ENCODE measurements at regions not wholly inside any gene's neighbourhood (a gene's known extent, or its start where the extent isn't known, plus 50 kb on each side); places are given as distances from the start of the nearest gene placed in this dataset.

- no peaks in the 10 kb centered on the region for H3K36me3 ChIP-seq (ENCODE audit: control insufficient read depth in 2 of 3, insufficient read depth in 3 of 3, low read length in 3 of 3)
- H3K27me3 ChIP-seq (ENCODE audit: control insufficient read depth, insufficient read depth, low read length): no peaks in the 10 kb centered on the region
- no peaks in the 10 kb centered on the region for H3K4me1 ChIP-seq (ENCODE audit: control insufficient read depth in 2 of 3, insufficient read depth in 2 of 3, low read depth in 1 of 3, low read length in 3 of 3)
- H3K27ac ChIP-seq (ENCODE audit: low read depth in 2 of 2, low read length in 2 of 2): no peak overlapping the region
- no peaks in the 10 kb centered on the region for H3K9me3 ChIP-seq (ENCODE audit: control insufficient read depth in 2 of 3, insufficient read depth in 1 of 3, low read length in 3 of 3)
- DNase-seq (no peak), FAIRE-seq (no peak)
- no peak for TF ChIP-seq CTCF (IDR thresholded peaks at IDR 0.05; ENCODE audit: borderline replicate concordance, extremely low read depth, insufficient read depth)
- intact Hi-C loops (cut with DNase I): no loop called here
- H3K4me3 ChIP-seq (ENCODE audit: low read length in 3 of 3): no peak overlapping the region
- no peak overlapping the region for H3K9ac ChIP-seq (ENCODE audit: low read length in 3 of 3)
These were observed 190.5 kb upstream of the NRIP1 start for GRCh38 chr21:15255261-15255660.

GRCh38 chr21:15255763-15256162 is 191.0 kb upstream of the NRIP1 start:
- no peak overlapping the region for H3K4me3 ChIP-seq (ENCODE audit: low read length in 3 of 3)
- H3K9me3 ChIP-seq (ENCODE audit: control insufficient read depth in 2 of 3, insufficient read depth in 1 of 3, low read length in 3 of 3): no peaks in the 10 kb centered on the region
- TF ChIP-seq CTCF (IDR thresholded peaks at IDR 0.05; ENCODE audit: borderline replicate concordance, extremely low read depth, insufficient read depth): no peak
- H3K4me1 ChIP-seq (ENCODE audit: control insufficient read depth in 2 of 3, insufficient read depth in 2 of 3, low read depth in 1 of 3, low read length in 3 of 3): no peaks in the 10 kb centered on the region
- intact Hi-C loops (cut with DNase I): no loop called here
- H3K27ac ChIP-seq (ENCODE audit: low read depth in 2 of 2, low read length in 2 of 2): no peak overlapping the region
- H3K9ac ChIP-seq (ENCODE audit: low read length in 3 of 3): no peak overlapping the region
- no peaks in the 10 kb centered on the region for H3K36me3 ChIP-seq (ENCODE audit: control insufficient read depth in 2 of 3, insufficient read depth in 3 of 3, low read length in 3 of 3)
- H3K27me3 ChIP-seq (ENCODE audit: control insufficient read depth, insufficient read depth, low read length): no peaks in the 10 kb centered on the region
- FAIRE-seq (no peak), DNase-seq (no peak)

DNA sequence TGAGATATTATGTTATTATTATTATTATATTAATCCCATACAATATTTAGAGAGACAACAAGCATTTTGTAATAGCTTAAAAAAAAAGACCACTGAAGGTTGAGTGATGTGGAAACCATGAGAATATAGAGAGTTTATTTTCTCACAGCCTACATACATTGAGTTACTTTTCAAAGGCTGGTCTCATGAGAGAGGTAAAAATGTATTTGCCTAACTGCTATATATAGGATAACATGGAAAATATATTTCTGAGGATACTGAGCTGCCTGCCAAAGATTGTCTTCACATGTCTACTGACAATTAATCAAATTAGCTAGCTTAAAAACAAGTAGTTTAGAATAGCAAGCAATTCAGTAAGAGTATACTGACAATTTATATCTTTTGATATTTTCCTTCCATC is 192.2 kb upstream of the NRIP1 start:
- H3K27ac ChIP-seq (ENCODE audit: low read depth in 2 of 2, low read length in 2 of 2): no peak overlapping the region
- no peaks in the 10 kb centered on the region for H3K27me3 ChIP-seq (ENCODE audit: control insufficient read depth, insufficient read depth, low read length)
- no peaks in the 10 kb centered on the region for H3K4me1 ChIP-seq (ENCODE audit: control insufficient read depth in 2 of 3, insufficient read depth in 2 of 3, low read depth in 1 of 3, low read length in 3 of 3)
- TF ChIP-seq CTCF (IDR thresholded peaks at IDR 0.05; ENCODE audit: borderline replicate concordance, extremely low read depth, insufficient read depth): no peak
- FAIRE-seq (no peak), DNase-seq (no peak)
- no peak overlapping the region for H3K4me3 ChIP-seq (ENCODE audit: low read length in 3 of 3)
- intact Hi-C loops (cut with DNase I): no loop called here
- no peak overlapping the region for H3K9ac ChIP-seq (ENCODE audit: low read length in 3 of 3)
- H3K36me3 ChIP-seq (ENCODE audit: control insufficient read depth in 2 of 3, insufficient read depth in 3 of 3, low read length in 3 of 3): no peaks in the 10 kb centered on the region
- H3K9me3 ChIP-seq (ENCODE audit: control insufficient read depth in 2 of 3, insufficient read depth in 1 of 3, low read length in 3 of 3): no peaks in the 10 kb centered on the region

DNA sequence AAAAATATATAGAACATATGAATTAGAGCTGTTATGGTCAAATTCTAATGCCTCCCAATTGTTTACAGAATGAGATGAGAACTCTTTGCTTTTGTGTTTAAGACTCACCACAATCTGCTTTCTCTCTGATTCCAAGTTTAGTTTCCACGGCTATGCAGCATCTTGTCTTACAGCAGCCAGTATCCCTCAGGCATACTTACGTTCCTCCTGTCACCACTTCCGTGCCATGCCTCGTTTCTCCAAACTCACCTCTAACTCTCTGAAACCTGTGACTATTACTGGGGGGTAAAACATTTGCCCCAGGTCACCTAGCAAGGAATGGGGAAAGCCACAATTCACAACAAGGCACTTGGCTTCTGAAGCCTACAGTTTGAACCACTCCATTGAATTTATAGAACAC is 192.8 kb upstream of the NRIP1 start:
- Histone ChIP-seq H3K27ac (ENCODE audit: low read depth in 2 of 2, low read length in 2 of 2) (no peak overlapping the region), H3K9ac (ENCODE audit: low read length in 3 of 3) (no peak overlapping the region), H3K4me3 (ENCODE audit: low read length in 3 of 3) (no peak overlapping the region), H3K9me3 (ENCODE audit: control insufficient read depth in 2 of 3, insufficient read depth in 1 of 3, low read length in 3 of 3) (no peaks in the 10 kb centered on the region), H3K4me1 (ENCODE audit: control insufficient read depth in 2 of 3, insufficient read depth in 2 of 3, low read depth in 1 of 3, low read length in 3 of 3) (no peaks in the 10 kb centered on the region), H3K27me3 (ENCODE audit: control insufficient read depth, insufficient read depth, low read length) (no peaks in the 10 kb centered on the region), H3K36me3 (ENCODE audit: control insufficient read depth in 2 of 3, insufficient read depth in 3 of 3, low read length in 3 of 3) (no peaks in the 10 kb centered on the region)
- no peak for TF ChIP-seq CTCF (IDR thresholded peaks at IDR 0.05; ENCODE audit: borderline replicate concordance, extremely low read depth, insufficient read depth)
- FAIRE-seq: no peak
- DNase-seq: no peak
- intact Hi-C loops (cut with DNase I): no loop called here

Measured in kidney (tissue), 13 donors.